Liver (tissue), 3 donors: ENCODE measurements at regions not wholly inside any gene's neighbourhood (a gene's known extent, or its start where the extent isn't known, plus 50 kb on each side); places are given as distances from the start of the nearest gene placed in this dataset.

ENCODE experiments used
- GABPA ChIP-seq, 2 donors: IDR thresholded peaks in 1 of 2; conservative IDR thresholded peaks in 1 of 2; 2 replicates each; pipeline ENCODE4 v1.6.1; 2016; ENCODE audit warnings: antibody characterized with exemption in 2 of 2, mild to moderate bottlenecking in 1 of 2, moderate library complexity in 1 of 2
- NR2F2 ChIP-seq: IDR thresholded peaks from 2 replicates; pipeline ENCODE4 v1.6.1; 2016; ENCODE audit warnings: antibody characterized with exemption
- RAD21 ChIP-seq, 2 donors: IDR thresholded peaks; 2 replicates each; pipeline ENCODE4 v1.6.1; 2016; ENCODE audit warnings: antibody characterized with exemption in 2 of 2, mild to moderate bottlenecking in 2 of 2
- TAF1 ChIP-seq: conservative IDR thresholded peaks from 2 replicates; pipeline ENCODE4 v1.6.1; 2016; ENCODE audit warnings: antibody characterized with exemption, mild to moderate bottlenecking
- TF ChIP-seq, protein P1 (sequence below): fragments of 150-350 bp; IDR thresholded peaks from 2 replicates; pipeline ENCODE4 v1.5.1; 2017; ENCODE audit warnings: improper control_type of control experiment, low read depth, low read length; ENCODE audit not compliant: missing input control
- donor health status: healthy.
- donor health status: healthy.

- TF ChIP-seq, protein P1, sequence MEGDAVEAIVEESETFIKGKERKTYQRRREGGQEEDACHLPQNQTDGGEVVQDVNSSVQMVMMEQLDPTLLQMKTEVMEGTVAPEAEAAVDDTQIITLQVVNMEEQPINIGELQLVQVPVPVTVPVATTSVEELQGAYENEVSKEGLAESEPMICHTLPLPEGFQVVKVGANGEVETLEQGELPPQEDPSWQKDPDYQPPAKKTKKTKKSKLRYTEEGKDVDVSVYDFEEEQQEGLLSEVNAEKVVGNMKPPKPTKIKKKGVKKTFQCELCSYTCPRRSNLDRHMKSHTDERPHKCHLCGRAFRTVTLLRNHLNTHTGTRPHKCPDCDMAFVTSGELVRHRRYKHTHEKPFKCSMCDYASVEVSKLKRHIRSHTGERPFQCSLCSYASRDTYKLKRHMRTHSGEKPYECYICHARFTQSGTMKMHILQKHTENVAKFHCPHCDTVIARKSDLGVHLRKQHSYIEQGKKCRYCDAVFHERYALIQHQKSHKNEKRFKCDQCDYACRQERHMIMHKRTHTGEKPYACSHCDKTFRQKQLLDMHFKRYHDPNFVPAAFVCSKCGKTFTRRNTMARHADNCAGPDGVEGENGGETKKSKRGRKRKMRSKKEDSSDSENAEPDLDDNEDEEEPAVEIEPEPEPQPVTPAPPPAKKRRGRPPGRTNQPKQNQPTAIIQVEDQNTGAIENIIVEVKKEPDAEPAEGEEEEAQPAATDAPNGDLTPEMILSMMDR: no peak
- no peak for TF ChIP-seq NR2F2
- no peak for TF ChIP-seq GABPA (IDR thresholded peaks at IDR 0.05 in 1 of 2, conservative IDR thresholded peaks at IDR 0.05 in 1 of 2)
- no peak for TF ChIP-seq RAD21 (IDR thresholded peaks at IDR 0.05)
- TF ChIP-seq TAF1: no peak
These were observed 297.5 kb upstream of the ZMIZ1 start for GRCh38 chr10:78771260-78771659.
